Loucy (cell line): ENCODE measurements at regions not wholly inside any gene's neighbourhood (a gene's known extent, or its start where the extent isn't known, plus 50 kb on each side); places are given as distances from the start of the nearest gene placed in this dataset.

Experiments
- H2AFZ ChIP-seq: fragments of 200-600 bp; sonication (generic); 2 replicates; pipeline ENCODE4 v1.6.0; 2016; ENCODE audit warnings: antibody characterized with exemption, mild to moderate bottlenecking, low read length, moderate library complexity
- H3F3A ChIP-seq: fragments of 200-600 bp; 2 replicates; pipeline ENCODE4 v1.6.0; 2016; ENCODE audit warnings: antibody characterized with exemption, low read depth, mild to moderate bottlenecking
- H3K27me3 ChIP-seq: fragments of 200-600 bp; sonication (generic); 2 replicates; pipeline ENCODE4 v1.6.1; 2014; ENCODE audit warnings: low read length, mild to moderate bottlenecking; ENCODE audit not compliant: insufficient read depth, poor library complexity, severe bottlenecking
- H3K36me3 ChIP-seq: fragments of 200-600 bp; sonication (generic); 2 replicates; pipeline ENCODE4 v1.6.1; 2016; ENCODE audit warnings: low read length; ENCODE audit not compliant: insufficient read depth
- H3K4me1 ChIP-seq: fragments of 200-600 bp; sonication (generic); 2 replicates; pipeline ENCODE4 v1.5.1; 2014; ENCODE audit warnings: low read length, mild to moderate bottlenecking; ENCODE audit not compliant: insufficient read depth, poor library complexity, severe bottlenecking
- H3K4me2 ChIP-seq: fragments of 200-600 bp; sonication (generic); 2 replicates; pipeline ENCODE4 v1.6.0; 2014; ENCODE audit warnings: antibody characterized with exemption, low read length, low read depth, mild to moderate bottlenecking; ENCODE audit not compliant: poor library complexity, severe bottlenecking
- H3K4me3 ChIP-seq: fragments of 200-600 bp; sonication (generic); 2 replicates; pipeline ENCODE4 v1.5.1; 2014; ENCODE audit warnings: low read length, mild to moderate bottlenecking, mixed read lengths; ENCODE audit not compliant: poor library complexity, severe bottlenecking
- H3K79me2 ChIP-seq: fragments of 200-600 bp; sonication (generic); 2 replicates; pipeline ENCODE4 v1.6.1; 2014; ENCODE audit warnings: low read length; ENCODE audit not compliant: insufficient read depth
- H3K9ac ChIP-seq: fragments of 200-600 bp; sonication (generic); 2 replicates; pipeline ENCODE4 v1.6.0; 2014; ENCODE audit warnings: mild to moderate bottlenecking, low read depth, low read length, moderate library complexity; ENCODE audit not compliant: poor library complexity, severe bottlenecking
- H3K9me2 ChIP-seq: fragments of 200-600 bp; sonication (generic); replicated peaks from 2 replicates; pipeline ENCODE4 v1.6.1; 2016; ENCODE audit warnings: low read depth, low read length, mixed read lengths
- H3K9me3 ChIP-seq: fragments of 200-600 bp; sonication (generic); 2 replicates; pipeline ENCODE4 v1.6.1; 2014; ENCODE audit warnings: mild to moderate bottlenecking, antibody characterized with exemption, low read length, low read depth; ENCODE audit not compliant: insufficient read depth
- H4K20me1 ChIP-seq: fragments of 200-600 bp; sonication (generic); 2 replicates; pipeline ENCODE4 v1.6.0; 2014; ENCODE audit warnings: antibody characterized with exemption, low read length, mild to moderate bottlenecking; ENCODE audit not compliant: insufficient read depth, poor library complexity, severe bottlenecking
- EZH2phosphoT487 ChIP-seq: fragments of 200-600 bp; IDR thresholded peaks from 2 replicates; pipeline ENCODE4 v1.6.1; 2018; ENCODE audit warnings: antibody characterized with exemption, mild to moderate bottlenecking, moderate library complexity, borderline replicate concordance
- TF ChIP-seq, protein P1 (sequence below): fragments of 200-600 bp; sonication (generic); conservative IDR thresholded peaks from 2 replicates; pipeline ENCODE4 v1.5.1; 2014; ENCODE audit warnings: mild to moderate bottlenecking, antibody characterized with exemption, low read length

DNA sequence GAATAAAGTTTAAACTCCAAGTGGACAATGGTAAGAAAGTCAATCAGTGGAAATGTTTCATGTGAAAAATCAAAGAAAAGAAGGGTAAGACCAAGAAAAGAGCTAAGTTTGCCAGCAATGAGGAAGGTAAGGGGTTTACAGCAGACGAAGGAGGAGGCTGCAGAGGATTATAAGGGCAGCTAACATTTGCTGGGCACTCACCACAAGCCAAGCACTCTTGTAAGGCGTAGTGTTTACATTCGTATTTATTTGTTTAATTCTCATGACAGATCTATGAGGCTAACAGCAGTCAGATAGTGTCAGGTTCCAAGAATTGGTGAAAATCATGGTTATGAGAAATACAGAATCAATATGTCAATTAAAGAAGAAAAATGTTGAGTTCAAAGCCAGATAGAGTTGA, 75.2 kb upstream of the NGF start:
- Histone ChIP-seq H3K4me1 (no peaks in the 10 kb centered on the region), H3K9me2 (no peaks in the 10 kb centered on the region), H3K27me3 (no peaks in the 10 kb centered on the region), H3K9ac (no peak overlapping the region), H3K36me3 (no peaks in the 10 kb centered on the region), H3F3A (no peaks in the 10 kb centered on the region), H3K4me2 (no peak overlapping the region), H3K9me3 (no peaks in the 10 kb centered on the region), H3K4me3 (no peak overlapping the region), H2AFZ (no peak overlapping the region), H4K20me1 (no peaks in the 10 kb centered on the region), H3K79me2 (no peaks in the 10 kb centered on the region)
- no peak for TF ChIP-seq EZH2phosphoT487
- TF ChIP-seq, protein P1, sequence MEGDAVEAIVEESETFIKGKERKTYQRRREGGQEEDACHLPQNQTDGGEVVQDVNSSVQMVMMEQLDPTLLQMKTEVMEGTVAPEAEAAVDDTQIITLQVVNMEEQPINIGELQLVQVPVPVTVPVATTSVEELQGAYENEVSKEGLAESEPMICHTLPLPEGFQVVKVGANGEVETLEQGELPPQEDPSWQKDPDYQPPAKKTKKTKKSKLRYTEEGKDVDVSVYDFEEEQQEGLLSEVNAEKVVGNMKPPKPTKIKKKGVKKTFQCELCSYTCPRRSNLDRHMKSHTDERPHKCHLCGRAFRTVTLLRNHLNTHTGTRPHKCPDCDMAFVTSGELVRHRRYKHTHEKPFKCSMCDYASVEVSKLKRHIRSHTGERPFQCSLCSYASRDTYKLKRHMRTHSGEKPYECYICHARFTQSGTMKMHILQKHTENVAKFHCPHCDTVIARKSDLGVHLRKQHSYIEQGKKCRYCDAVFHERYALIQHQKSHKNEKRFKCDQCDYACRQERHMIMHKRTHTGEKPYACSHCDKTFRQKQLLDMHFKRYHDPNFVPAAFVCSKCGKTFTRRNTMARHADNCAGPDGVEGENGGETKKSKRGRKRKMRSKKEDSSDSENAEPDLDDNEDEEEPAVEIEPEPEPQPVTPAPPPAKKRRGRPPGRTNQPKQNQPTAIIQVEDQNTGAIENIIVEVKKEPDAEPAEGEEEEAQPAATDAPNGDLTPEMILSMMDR = no peak

DNA sequence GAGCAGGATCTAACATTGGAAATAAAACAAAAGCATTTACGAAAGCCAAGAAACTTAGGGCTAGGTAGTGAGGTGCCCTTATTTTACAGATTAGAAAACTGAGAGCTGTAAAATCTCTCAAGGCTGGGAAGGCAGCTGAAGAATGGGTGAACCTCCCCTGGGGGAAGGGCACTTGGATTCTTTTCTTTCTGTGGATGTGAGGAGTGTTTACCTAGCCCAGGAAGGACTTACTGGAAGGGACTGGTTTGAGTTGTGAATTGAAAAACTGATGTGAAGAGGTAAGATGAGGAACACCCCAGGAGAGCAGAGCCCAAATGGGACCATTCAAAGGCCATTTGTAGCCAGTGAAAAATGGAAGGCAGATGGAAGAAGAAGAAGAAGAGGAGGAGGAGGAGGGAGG, 74.7 kb upstream of the NGF start:
- no peaks in the 10 kb centered on the region for H3K9me2 ChIP-seq
- H4K20me1 ChIP-seq = no peaks in the 10 kb centered on the region
- no peaks in the 10 kb centered on the region for H3K9me3 ChIP-seq
- no peaks in the 10 kb centered on the region for H3K79me2 ChIP-seq
- TF ChIP-seq, protein P1 = no peak
- no peak for TF ChIP-seq EZH2phosphoT487
- no peak overlapping the region for H2AFZ ChIP-seq
- no peak overlapping the region for H3K4me2 ChIP-seq
- no peak overlapping the region for H3K9ac ChIP-seq
- H3K27me3 ChIP-seq = no peaks in the 10 kb centered on the region
- no peak overlapping the region for H3K4me3 ChIP-seq
- H3K36me3 ChIP-seq = no peaks in the 10 kb centered on the region
- no peaks in the 10 kb centered on the region for H3K4me1 ChIP-seq
- H3F3A ChIP-seq = no peaks in the 10 kb centered on the region

DNA sequence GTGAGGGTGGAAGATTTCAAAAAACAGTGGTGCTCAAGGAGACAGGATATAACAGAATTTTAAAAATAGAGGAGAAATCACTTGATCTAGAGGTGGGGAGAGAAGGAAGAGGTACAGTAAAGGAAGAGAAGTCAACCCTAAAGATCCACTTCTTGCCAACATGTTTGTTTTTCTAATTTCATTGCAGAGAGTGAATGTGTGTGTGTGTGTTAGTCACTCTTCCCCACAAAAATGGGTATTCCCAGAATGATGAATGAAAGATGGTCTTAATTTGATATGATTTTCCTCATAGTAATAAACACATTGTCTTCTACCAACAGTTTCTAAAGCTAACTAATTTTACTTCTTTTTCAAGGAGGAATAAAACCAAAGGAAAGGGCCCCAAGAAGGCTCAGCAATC, 74.2 kb upstream of the NGF start:
- H4K20me1 ChIP-seq = no peaks in the 10 kb centered on the region
- H3K4me3 ChIP-seq = no peak overlapping the region
- H3K9ac ChIP-seq = no peak overlapping the region
- TF ChIP-seq EZH2phosphoT487 = no peak
- TF ChIP-seq, protein P1 = no peak
- no peaks in the 10 kb centered on the region for H3K9me2 ChIP-seq
- H3K9me3 ChIP-seq = no peaks in the 10 kb centered on the region
- no peaks in the 10 kb centered on the region for H3K36me3 ChIP-seq
- no peaks in the 10 kb centered on the region for H3K27me3 ChIP-seq
- no peak overlapping the region for H3K4me2 ChIP-seq
- no peaks in the 10 kb centered on the region for H3F3A ChIP-seq
- H3K79me2 ChIP-seq = no peaks in the 10 kb centered on the region
- H2AFZ ChIP-seq = no peak overlapping the region
- no peaks in the 10 kb centered on the region for H3K4me1 ChIP-seq
